ENCODE measurements at regions not wholly inside any gene's neighbourhood (a gene's known extent, or its start where the extent isn't known, plus 50 kb on each side); places are given as distances from the start of the nearest gene placed in this dataset.

GRCh38 chrX:44705817-44706551 lies 137.8 kb upstream of the DUSP21 start:
- H3K27ac Mint-ChIP-seq = no peak overlapping the region
- H3K27me3 Mint-ChIP-seq (ENCODE audit: low read depth) = no peaks in the 10 kb centered on the region
- peaks cover 6% of the 10 kb centered on the region for H3K9me3 Mint-ChIP-seq

GRCh38 chrX:44698357-44698756 lies 145.5 kb upstream of the DUSP21 start:
- H3K4me3 Mint-ChIP-seq = no peak overlapping the region
- H3K27ac Mint-ChIP-seq = no peak overlapping the region
- H3K4me1 Mint-ChIP-seq = no peaks in the 10 kb centered on the region
- peaks cover 11% of the 10 kb centered on the region for H3K9me3 Mint-ChIP-seq
- H3K27me3 Mint-ChIP-seq (ENCODE audit: low read depth) = no peaks in the 10 kb centered on the region
- no peak for DNase-seq (ENCODE audit: low spot score in 2 of 2, unreplicated experiment in 2 of 2)
- no peak for TF ChIP-seq CTCF (IDR thresholded peaks at IDR 0.05; ENCODE audit: unreplicated experiment)
- H3K36me3 Mint-ChIP-seq = no peaks in the 10 kb centered on the region

More at GRCh38 chrX:44705817-44706551, 137.8 kb upstream of the DUSP21 start:
- TF ChIP-seq CTCF (IDR thresholded peaks at IDR 0.05; ENCODE audit: unreplicated experiment) = no peak
- H3K36me3 Mint-ChIP-seq = no peaks in the 10 kb centered on the region
- H3K4me3 Mint-ChIP-seq = no peak overlapping the region
- peaks cover 8% of the 10 kb centered on the region for H3K4me1 Mint-ChIP-seq
- DNase-seq (ENCODE audit: low spot score in 2 of 2, unreplicated experiment in 2 of 2) = no peak

GRCh38 chrX:44693255-44693654 lies 150.6 kb upstream of the DUSP21 start:
- H3K4me3 Mint-ChIP-seq = no peak overlapping the region
- DNase-seq (ENCODE audit: low spot score in 2 of 2, unreplicated experiment in 2 of 2) = no peak

GRCh38 chrX:44690129-44690528 lies 147.5 kb upstream of the FUNDC1 start:
- Mint-ChIP-seq H3K4me3 (no peak overlapping the region), H3K9me3 (peaks cover 10% of the 10 kb centered on the region), H3K4me1 (no peaks in the 10 kb centered on the region), H3K27ac (no peak overlapping the region), H3K36me3 (no peaks in the 10 kb centered on the region), H3K27me3 (ENCODE audit: low read depth) (no peaks in the 10 kb centered on the region)
- no peak for TF ChIP-seq CTCF (IDR thresholded peaks at IDR 0.05; ENCODE audit: unreplicated experiment)
- no peak for DNase-seq (ENCODE audit: low spot score in 2 of 2, unreplicated experiment in 2 of 2)

More at GRCh38 chrX:44693255-44693654, 150.6 kb upstream of the DUSP21 start:
- no peak for TF ChIP-seq CTCF (IDR thresholded peaks at IDR 0.05; ENCODE audit: unreplicated experiment)
- no peak overlapping the region for H3K27ac Mint-ChIP-seq
- H3K4me1 Mint-ChIP-seq = no peaks in the 10 kb centered on the region
- peaks cover 17% of the 10 kb centered on the region for H3K9me3 Mint-ChIP-seq
- H3K36me3 Mint-ChIP-seq = no peaks in the 10 kb centered on the region
- H3K27me3 Mint-ChIP-seq (ENCODE audit: low read depth) = no peaks in the 10 kb centered on the region

GRCh38 chrX:44675362-44676024 lies 132.8 kb upstream of the FUNDC1 start:
- no peak overlapping the region for H3K4me3 Mint-ChIP-seq
- DNase-seq (ENCODE audit: low spot score in 2 of 2, unreplicated experiment in 2 of 2) = peak; percentile 24 to 42
- no peaks in the 10 kb centered on the region for H3K36me3 Mint-ChIP-seq
- H3K4me1 Mint-ChIP-seq = peaks cover 10% of the 10 kb centered on the region
- no peaks in the 10 kb centered on the region for H3K27me3 Mint-ChIP-seq (ENCODE audit: low read depth)
- H3K27ac Mint-ChIP-seq = peak overlapping the region; percentile 25
- peaks cover 11% of the 10 kb centered on the region for H3K9me3 Mint-ChIP-seq
- no peak for TF ChIP-seq CTCF (IDR thresholded peaks at IDR 0.05; ENCODE audit: unreplicated experiment)

All from mesothelial cell of epicardium (in vitro differentiated cells).